ENCODE measurements at regions not wholly inside any gene's neighbourhood (a gene's known extent, or its start where the extent isn't known, plus 50 kb on each side); places are given as distances from the start of the nearest gene placed in this dataset.
A peak's percentile ranks its signal among the peaks of the same experiment; 100 is the strongest.

DNA sequence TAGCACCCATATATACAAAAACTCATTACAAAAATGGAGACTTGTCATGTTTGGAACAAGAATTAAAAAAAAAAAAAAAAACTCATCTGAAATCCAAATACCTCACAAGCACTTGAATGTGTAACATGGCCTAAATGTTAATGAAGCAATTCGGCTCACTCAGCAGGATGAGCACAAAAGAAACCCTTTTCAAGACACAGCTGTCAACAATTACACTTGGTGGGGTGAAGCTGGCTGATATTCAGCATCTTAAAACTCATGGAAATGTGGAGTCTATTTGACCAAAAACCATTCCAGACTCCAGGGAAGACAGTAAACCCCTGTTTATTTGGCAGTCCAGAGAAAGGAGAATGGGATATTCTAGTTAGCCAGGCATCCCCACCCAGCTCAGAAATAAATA is 205.4 kb upstream of the TSC22D2 start:
- 26% methylated on average over 1 of the region's 1 CpG; no CpG with 5 or more reads in 1 of the 2 experiments for WGBS, 2 experiments (ENCODE audit: extremely low coverage in 1 of 2, insufficient coverage in 1 of 2, insufficient read length in 1 of 2, insufficient replicate concordance in 2 of 2, low coverage in 1 of 2, low lambda C conversion rate in 2 of 2, missing lambda C conversion rate in 1 of 2)
- H3K14ac ChIP-seq (ENCODE audit: insufficient read length): no peak overlapping the region
- no peak overlapping the region for H2AFZ ChIP-seq (ENCODE audit: low read length)
- no peak overlapping the region for H3K9ac ChIP-seq (replicated peaks in 1 of 4; ENCODE audit: extremely low read depth in 1 of 4, low read depth in 3 of 4, low read length in 3 of 4)
- no peak overlapping the region for H3K4ac ChIP-seq (replicated peaks; ENCODE audit: insufficient read length, low read depth, low read length)
- H3K27ac ChIP-seq (ENCODE audit: low read depth, low read length): no peak overlapping the region
- H2BK12ac ChIP-seq (ENCODE audit: low read depth, low read length): no peak overlapping the region
- H3K23ac ChIP-seq (ENCODE audit: insufficient read length): no peak overlapping the region
- H2BK5ac ChIP-seq (ENCODE audit: low read depth, low read length): no peak overlapping the region
- H2BK15ac ChIP-seq (ENCODE audit: low read length): no peak overlapping the region
- ChIA-PET POLR2A (ENCODE audit: partially characterized antibody) (interaction anchor here (1.4 to 2.1 kb wide), 3 partner anchors 14 to 237 kb away, joined by 3 to 7 read pairs (median 3); partner anchors contain the start of gene PFN2), CTCF (ENCODE audit: partially characterized antibody) (interaction anchor here (0.7 to 1.6 kb wide), 4 partner anchors 16 to 37 kb away, joined by 3 to 6 read pairs (median 4); no protein-coding TSS in a partner anchor)
- peak overlapping the region in 1 of 2 experiments; percentile 26; a peak in 1 of 4 replicates for H3K4me2 ChIP-seq (ENCODE audit: insufficient read depth in 1 of 2, low read depth in 2 of 2, low read length in 2 of 2)
- no peak overlapping the region for H4K5ac ChIP-seq (ENCODE audit: insufficient read length, low read depth, low read length)
- no peak overlapping the region for H3K56ac ChIP-seq (replicated peaks; ENCODE audit: insufficient read length, low read depth, low read length)
- no peaks in the 10 kb centered on the region for H3K79me1 ChIP-seq (ENCODE audit: low read depth, low read length)
- no peak overlapping the region for H3K4me3 ChIP-seq (ENCODE audit: extremely low read depth in 1 of 4, insufficient read depth in 2 of 4, low read depth in 3 of 4, low read length in 4 of 4)
- H3K79me2 ChIP-seq (ENCODE audit: control insufficient read depth in 1 of 2, insufficient read depth in 2 of 2, low read length in 2 of 2): no peaks in the 10 kb centered on the region
- H4K20me1 ChIP-seq (replicated peaks in 1 of 2; ENCODE audit: control insufficient read depth in 1 of 2, insufficient read depth in 2 of 2, low read length in 2 of 2): no peaks in the 10 kb centered on the region
- H2AK5ac ChIP-seq (ENCODE audit: low read depth, low read length): no peak overlapping the region
- no peak overlapping the region for H2BK120ac ChIP-seq (replicated peaks; ENCODE audit: low read depth, low read length)
- no peak overlapping the region for H3K18ac ChIP-seq (ENCODE audit: extremely low read depth, low read length)
- FAIRE-seq (peak; percentile 92), DNase-seq (ENCODE audit: low read depth in 1 of 2, low spot score in 2 of 2) (no peak)
- H3K9me3 ChIP-seq (ENCODE audit: insufficient read depth in 2 of 2, low read depth in 1 of 2, low read length in 1 of 2): no peaks in the 10 kb centered on the region
- H4K8ac ChIP-seq (ENCODE audit: extremely low read depth, insufficient read depth, low read length): no peak overlapping the region
- H3K27me3 ChIP-seq (replicated peaks in 1 of 4; ENCODE audit: control insufficient read depth in 3 of 4, extremely low read depth in 1 of 4, insufficient read depth in 3 of 4, low read length in 3 of 4): no peaks in the 10 kb centered on the region
- H2BK20ac ChIP-seq (ENCODE audit: low read length): no peak overlapping the region
- no peaks in the 10 kb centered on the region; the same call in 1 of the 2 replicates for H3K23me2 ChIP-seq (ENCODE audit: low read depth, low read length)
- no peaks in the 10 kb centered on the region for H3K36me3 ChIP-seq (ENCODE audit: control insufficient read depth in 2 of 4, insufficient read depth in 4 of 4, low read length in 3 of 4)
- peaks cover 0 to 6% (median 3%) of the 10 kb centered on the region in 4 experiments; a peak in 5 of 7 replicates for H3K4me1 ChIP-seq (replicated peaks in 1 of 4; ENCODE audit: control insufficient read depth in 3 of 4, insufficient read depth in 4 of 4, low read length in 3 of 4)
- TF ChIP-seq RXRA (IDR thresholded peaks at IDR 0.05; ENCODE audit: insufficient read depth, low read depth, low read length) (no peak), MAFK (IDR thresholded peaks at IDR 0.05; ENCODE audit: low read depth, low read length) (peak; percentile 19), CTCF (IDR thresholded peaks at IDR 0.05; ENCODE audit: control extremely low read depth in 1 of 3, insufficient read depth in 1 of 3, low read depth in 1 of 3, low read length in 3 of 3) (no peak), HDAC6 (IDR thresholded peaks at IDR 0.05; ENCODE audit: low read depth, low read length) (no peak)
- H4K91ac ChIP-seq (replicated peaks; ENCODE audit: insufficient read length, low read length): no peak overlapping the region
